ENCODE measurements at regions not wholly inside any gene's neighbourhood (a gene's known extent, or its start where the extent isn't known, plus 50 kb on each side); places are given as distances from the start of the nearest gene placed in this dataset.
"Not testable (repeated sequence)": the region's sequence is repeated elsewhere in the genome, so short reads cannot be mapped to it uniquely, and the experiment has no call there.

GRCh38 chr1:9442986-9443385 lies 96.3 kb upstream of the SLC25A33 start:
- Histone ChIP-seq H3K79me2 (ENCODE audit: insufficient read depth, low read length) (no peaks in the 10 kb centered on the region), H3K27ac (ENCODE audit: low read depth, low read length) (peak overlapping the region; percentile 39), H3K4me2 (ENCODE audit: low read length) (no peak overlapping the region), H3K4me1 (ENCODE audit: insufficient read depth, low read length) (peaks cover 46% of the 10 kb centered on the region), H2AFZ (ENCODE audit: low read depth, low read length) (no peak overlapping the region), H4K20me1 (ENCODE audit: insufficient read depth, low read length) (no peaks in the 10 kb centered on the region), H3K36me3 (ENCODE audit: insufficient read depth, low read length) (no peaks in the 10 kb centered on the region), H3K9ac (ENCODE audit: low read length) (peak overlapping the region; percentile 16), H3K27me3 (ENCODE audit: insufficient read depth, low read length) (no peaks in the 10 kb centered on the region), H3K4me3 (ENCODE audit: insufficient read depth, low read depth, low read length) (no peak overlapping the region), H3K9me3 (ENCODE audit: insufficient read depth, low read depth, low read length) (no peaks in the 10 kb centered on the region)
- Mint-ChIP-seq H3K4me1 (ENCODE audit: low read depth, unreplicated experiment) (peaks cover 56% of the 10 kb centered on the region), H3K27me3 (ENCODE audit: low read depth, unreplicated experiment) (no peaks in the 10 kb centered on the region), H3K4me3 (ENCODE audit: unreplicated experiment) (no peak overlapping the region), H3K36me3 (ENCODE audit: low read depth, unreplicated experiment) (peaks cover 3% of the 10 kb centered on the region), H3K9me3 (ENCODE audit: unreplicated experiment) (no peaks in the 10 kb centered on the region), H3K27ac (ENCODE audit: unreplicated experiment) (peak overlapping the region; percentile 98)
- TF ChIP-seq EZH2 (IDR thresholded peaks at IDR 0.05; ENCODE audit: insufficient read depth, low read length) = no peak
- TF ChIP-seq CTCF (IDR thresholded peaks at IDR 0.05; ENCODE audit: insufficient read depth, low read depth, low read length) = no peak
- DNase-seq (ENCODE audit: low read depth) (no peak), FAIRE-seq (no peak)

GRCh38 chr1:9443913-9444445 lies 95.3 kb upstream of the SLC25A33 start:
- FAIRE-seq (no peak), DNase-seq (ENCODE audit: low read depth) (peak; percentile 66)
- peak overlapping the region; percentile 64 for H3K4me3 Mint-ChIP-seq (ENCODE audit: unreplicated experiment)
- peaks cover 58% of the 10 kb centered on the region for H3K4me1 Mint-ChIP-seq (ENCODE audit: low read depth, unreplicated experiment)
- Histone ChIP-seq H3K27me3 (ENCODE audit: insufficient read depth, low read length) (no peaks in the 10 kb centered on the region), H3K36me3 (ENCODE audit: insufficient read depth, low read length) (no peaks in the 10 kb centered on the region), H3K4me3 (ENCODE audit: insufficient read depth, low read depth, low read length) (no peak overlapping the region), H3K9ac (ENCODE audit: low read length) (peak overlapping the region; percentile 1), H3K4me1 (ENCODE audit: insufficient read depth, low read length) (peaks cover 46% of the 10 kb centered on the region), H4K20me1 (ENCODE audit: insufficient read depth, low read length) (no peaks in the 10 kb centered on the region), H3K9me3 (ENCODE audit: insufficient read depth, low read depth, low read length) (no peaks in the 10 kb centered on the region), H3K27ac (ENCODE audit: low read depth, low read length) (peak overlapping the region; percentile 17), H3K79me2 (ENCODE audit: insufficient read depth, low read length) (no peaks in the 10 kb centered on the region), H2AFZ (ENCODE audit: low read depth, low read length) (peak overlapping the region; percentile 61), H3K4me2 (ENCODE audit: low read length) (peak overlapping the region; percentile 13)
- TF ChIP-seq EZH2 (IDR thresholded peaks at IDR 0.05; ENCODE audit: insufficient read depth, low read length) (no peak), CTCF (IDR thresholded peaks at IDR 0.05; ENCODE audit: insufficient read depth, low read depth, low read length) (no peak)
- H3K36me3 Mint-ChIP-seq (ENCODE audit: low read depth, unreplicated experiment) = peaks cover 3% of the 10 kb centered on the region
- peak overlapping the region; percentile 98 for H3K27ac Mint-ChIP-seq (ENCODE audit: unreplicated experiment)
- H3K27me3 Mint-ChIP-seq (ENCODE audit: low read depth, unreplicated experiment) = no peaks in the 10 kb centered on the region
- H3K9me3 Mint-ChIP-seq (ENCODE audit: unreplicated experiment) = no peaks in the 10 kb centered on the region

- Histone ChIP-seq H3K9ac (ENCODE audit: low read length) (no peak overlapping the region), H3K4me1 (ENCODE audit: insufficient read depth, low read length) (peaks cover 46% of the 10 kb centered on the region), H2AFZ (ENCODE audit: low read depth, low read length) (no peak overlapping the region), H3K27me3 (ENCODE audit: insufficient read depth, low read length) (no peaks in the 10 kb centered on the region), H4K20me1 (ENCODE audit: insufficient read depth, low read length) (no peaks in the 10 kb centered on the region), H3K36me3 (ENCODE audit: insufficient read depth, low read length) (no peaks in the 10 kb centered on the region), H3K79me2 (ENCODE audit: insufficient read depth, low read length) (no peaks in the 10 kb centered on the region), H3K9me3 (ENCODE audit: insufficient read depth, low read depth, low read length) (no peaks in the 10 kb centered on the region), H3K4me2 (ENCODE audit: low read length) (no peak overlapping the region), H3K4me3 (ENCODE audit: insufficient read depth, low read depth, low read length) (no peak overlapping the region), H3K27ac (ENCODE audit: low read depth, low read length) (peak overlapping the region; percentile 14)
- H3K27ac Mint-ChIP-seq (ENCODE audit: unreplicated experiment) = peak overlapping the region; percentile 98
- no peaks in the 10 kb centered on the region for H3K27me3 Mint-ChIP-seq (ENCODE audit: low read depth, unreplicated experiment)
- H3K4me3 Mint-ChIP-seq (ENCODE audit: unreplicated experiment) = no peak overlapping the region
- H3K9me3 Mint-ChIP-seq (ENCODE audit: unreplicated experiment) = no peaks in the 10 kb centered on the region
- DNase-seq (ENCODE audit: low read depth) (no peak), FAIRE-seq (no peak)
- H3K36me3 Mint-ChIP-seq (ENCODE audit: low read depth, unreplicated experiment) = peaks cover 2% of the 10 kb centered on the region
- H3K4me1 Mint-ChIP-seq (ENCODE audit: low read depth, unreplicated experiment) = peaks cover 59% of the 10 kb centered on the region
- TF ChIP-seq EZH2 (IDR thresholded peaks at IDR 0.05; ENCODE audit: insufficient read depth, low read length) (no peak), CTCF (IDR thresholded peaks at IDR 0.05; ENCODE audit: insufficient read depth, low read depth, low read length) (no peak)
Observed at GRCh38 chr1:9444532-9444931, 94.7 kb upstream of the SLC25A33 start.

DNA sequence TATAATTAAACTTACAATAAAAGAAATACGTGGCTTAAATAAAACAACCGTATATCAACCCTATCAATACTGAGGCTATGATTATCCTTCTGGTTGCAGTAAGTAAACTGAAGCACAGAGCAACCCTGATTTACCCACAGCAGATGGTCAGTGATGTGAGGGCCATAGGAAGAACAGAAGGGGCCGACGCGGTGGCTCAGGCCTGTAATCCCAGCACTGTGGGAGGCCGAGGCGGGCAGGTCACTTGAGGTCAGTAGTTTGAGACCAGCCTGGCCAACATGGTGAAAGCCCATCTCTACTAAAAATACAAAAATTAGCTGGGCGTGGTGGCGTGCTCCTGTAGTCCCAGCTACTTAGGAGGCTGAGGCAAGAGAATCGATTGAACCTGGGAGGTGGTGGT lies 94.2 kb upstream of the SLC25A33 start:
- not testable (repeated sequence) for H3K27me3 ChIP-seq (ENCODE audit: insufficient read depth, low read length); H3K9me3 Mint-ChIP-seq (ENCODE audit: unreplicated experiment); H3K27ac ChIP-seq (ENCODE audit: low read depth, low read length); H3K4me2 ChIP-seq (ENCODE audit: low read length); H3K9me3 ChIP-seq (ENCODE audit: insufficient read depth, low read depth, low read length); H3K36me3 Mint-ChIP-seq (ENCODE audit: low read depth, unreplicated experiment); H4K20me1 ChIP-seq (ENCODE audit: insufficient read depth, low read length); H3K4me3 Mint-ChIP-seq (ENCODE audit: unreplicated experiment); DNase-seq (ENCODE audit: low read depth); FAIRE-seq; H3K79me2 ChIP-seq (ENCODE audit: insufficient read depth, low read length); H3K4me3 ChIP-seq (ENCODE audit: insufficient read depth, low read depth, low read length); H3K27me3 Mint-ChIP-seq (ENCODE audit: low read depth, unreplicated experiment); H2AFZ ChIP-seq (ENCODE audit: low read depth, low read length); H3K36me3 ChIP-seq (ENCODE audit: insufficient read depth, low read length); H3K9ac ChIP-seq (ENCODE audit: low read length)
- peak overlapping the region; percentile 53 for H3K27ac Mint-ChIP-seq (ENCODE audit: unreplicated experiment)
- peaks cover 48% of the 10 kb centered on the region for H3K4me1 ChIP-seq (ENCODE audit: insufficient read depth, low read length)
- peaks cover 64% of the 10 kb centered on the region for H3K4me1 Mint-ChIP-seq (ENCODE audit: low read depth, unreplicated experiment)

All from astrocyte (in vitro differentiated cells and primary cell).